Activated B cell treated with CpG ODN at 0.5 μM for 24 hours (primary cell): ENCODE measurements at regions not wholly inside any gene's neighbourhood (a gene's known extent, or its start where the extent isn't known, plus 50 kb on each side); places are given as distances from the start of the nearest gene placed in this dataset.

ENCODE experiments used
- ATAC-seq: fragments of 200-7000 bp; cut with Tn5 transposase; one replicate; pipeline ENCODE4 v1.10.0; 2021; ENCODE audit warnings: low read depth, mild to moderate bottlenecking, moderate library complexity
- CTCF ChIA-PET: fragments of 350-600 bp; sonication (Branson Sonifier 250); formaldehyde crosslinking; loops from one replicate; lab custom pipeline; 2021; ENCODE audit warnings: antibody characterized with exemption; lab: Charles Lee
- POLR2A ChIA-PET: fragments of 350-600 bp; sonication (Branson Sonifier 250); formaldehyde crosslinking; loops from one replicate; lab custom pipeline; 2021; ENCODE audit warnings: antibody characterized with exemption; lab: Charles Lee
- DNase-seq: peaks from one replicate; pipeline ENCODE4 v3.0.0; 2022
- H3K27ac Mint-ChIP-seq: one replicate; pipeline ENCODE4 v1.8.0; 2020; ENCODE audit warnings: mixed read lengths
- H3K27me3 Mint-ChIP-seq: one replicate; pipeline ENCODE4 v1.8.0; 2021; ENCODE audit warnings: mixed read lengths
- H3K36me3 Mint-ChIP-seq: one replicate; pipeline ENCODE4 v1.8.0; 2021; ENCODE audit warnings: low read depth, mixed read lengths
- H3K4me1 Mint-ChIP-seq: one replicate; pipeline ENCODE4 v1.8.0; 2021; ENCODE audit warnings: mixed read lengths
- H3K4me3 Mint-ChIP-seq: one replicate; pipeline ENCODE4 v1.8.0; 2020; ENCODE audit warnings: mild to moderate bottlenecking, mixed read lengths
- H3K9me3 Mint-ChIP-seq: one replicate; pipeline ENCODE4 v1.8.0; 2020; ENCODE audit warnings: mixed read lengths
- CTCF ChIP-seq: fragments of 200-600 bp; IDR thresholded peaks from one replicate; pipeline ENCODE4 v1.8.0; 2022; ENCODE audit warnings: antibody characterized with exemption, mild to moderate bottlenecking
- intact Hi-C: fragments of 100-400 bp; cut with micrococcal nuclease; formaldehyde crosslinking; loops from one replicate; pipeline ENCODE4 v1.15.1; 2024

GRCh38 chr13:109355166-109355565, 431.2 kb downstream of the IRS2 start:
- no peak for TF ChIP-seq CTCF
- ATAC-seq (no peak), DNase-seq (no peak)
- Mint-ChIP-seq H3K36me3 (no peaks in the 10 kb centered on the region), H3K4me3 (no peak overlapping the region), H3K27me3 (no peaks in the 10 kb centered on the region), H3K9me3 (no peaks in the 10 kb centered on the region), H3K4me1 (no peaks in the 10 kb centered on the region), H3K27ac (no peak overlapping the region)
- CTCF ChIA-PET, result interaction anchor here (0.6 kb wide), 1 partner anchor 11 kb away, joined by 3 read pairs; no protein-coding TSS in a partner anchor
- POLR2A ChIA-PET, result no interaction called here
- intact Hi-C loops, result no loop called here

- intact Hi-C loops, result no loop called here
- no peak for TF ChIP-seq CTCF
- no peak overlapping the region for H3K27ac Mint-ChIP-seq
- no peak for ATAC-seq
- no peaks in the 10 kb centered on the region for H3K9me3 Mint-ChIP-seq
- CTCF ChIA-PET, result no interaction called here
- H3K27me3 Mint-ChIP-seq, result no peaks in the 10 kb centered on the region
- H3K36me3 Mint-ChIP-seq, result no peaks in the 10 kb centered on the region
- no peak for DNase-seq
- no peak overlapping the region for H3K4me3 Mint-ChIP-seq
- no peaks in the 10 kb centered on the region for H3K4me1 Mint-ChIP-seq
- POLR2A ChIA-PET, result no interaction called here
Measured at GRCh38 chr13:109351236-109351635, 435.1 kb downstream of the IRS2 start.

- CTCF ChIA-PET, result no interaction called here
- Mint-ChIP-seq H3K4me3 (no peak overlapping the region), H3K27me3 (no peaks in the 10 kb centered on the region), H3K36me3 (no peaks in the 10 kb centered on the region), H3K9me3 (no peaks in the 10 kb centered on the region), H3K4me1 (no peaks in the 10 kb centered on the region), H3K27ac (no peak overlapping the region)
- no peak for TF ChIP-seq CTCF
- no peak for ATAC-seq
- intact Hi-C loops, result no loop called here
- DNase-seq, result no peak
- POLR2A ChIA-PET, result no interaction called here
Measured at GRCh38 chr13:109348519-109349258, 437.7 kb downstream of the IRS2 start.

- intact Hi-C loops, result no loop called here
- Mint-ChIP-seq H3K27ac (no peak overlapping the region), H3K36me3 (no peaks in the 10 kb centered on the region), H3K9me3 (no peaks in the 10 kb centered on the region), H3K4me1 (no peaks in the 10 kb centered on the region), H3K4me3 (no peak overlapping the region), H3K27me3 (no peaks in the 10 kb centered on the region)
- POLR2A ChIA-PET, result no interaction called here
- ATAC-seq (no peak), DNase-seq (no peak)
- TF ChIP-seq CTCF, result no peak
- CTCF ChIA-PET, result no interaction called here
Measured at GRCh38 chr13:109346060-109346459, 440.3 kb downstream of the IRS2 start.

GRCh38 chr13:109345433-109345941, 440.9 kb downstream of the IRS2 start:
- no peaks in the 10 kb centered on the region for H3K27me3 Mint-ChIP-seq
- intact Hi-C loops, result no loop called here
- ATAC-seq (no peak), DNase-seq (no peak)
- H3K36me3 Mint-ChIP-seq, result no peaks in the 10 kb centered on the region
- ChIA-PET POLR2A (no interaction called here), CTCF (no interaction called here)
- H3K4me1 Mint-ChIP-seq, result no peaks in the 10 kb centered on the region
- H3K4me3 Mint-ChIP-seq, result no peak overlapping the region
- H3K9me3 Mint-ChIP-seq, result no peaks in the 10 kb centered on the region
- H3K27ac Mint-ChIP-seq, result no peak overlapping the region
- TF ChIP-seq CTCF, result no peak
